Activated effector memory CD4-positive, alpha-beta T cell treated with Interleukin-2 at 50 U/mL for 16 hours (primary cell): ENCODE measurements at regions not wholly inside any gene's neighbourhood (a gene's known extent, or its start where the extent isn't known, plus 50 kb on each side); places are given as distances from the start of the nearest gene placed in this dataset.

Experiments
- DNase-seq: peaks from one replicate; pipeline ENCODE4 v3.0.0-alpha.2; 2020

DNA sequence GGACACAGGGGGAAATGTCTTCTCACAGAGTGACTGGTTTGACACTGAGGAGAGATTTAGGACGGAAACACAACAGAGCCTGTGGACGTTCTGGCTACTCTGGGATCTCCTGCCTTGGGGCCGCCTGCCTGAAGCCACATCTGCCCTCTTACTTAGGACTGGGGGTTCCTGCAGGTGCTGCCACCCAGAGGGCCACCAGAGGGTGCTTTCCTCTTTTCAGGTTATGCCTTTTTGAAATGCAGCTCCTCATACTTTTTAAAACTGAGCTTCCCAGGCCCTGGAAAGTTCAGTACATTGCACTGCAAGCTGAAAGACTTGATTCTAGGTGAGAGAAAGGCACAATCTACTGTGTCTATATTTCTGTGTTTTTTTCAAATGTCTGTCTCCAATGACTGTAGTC is 92.2 kb upstream of the PGRMC2 start:
- no peak for DNase-seq

DNA sequence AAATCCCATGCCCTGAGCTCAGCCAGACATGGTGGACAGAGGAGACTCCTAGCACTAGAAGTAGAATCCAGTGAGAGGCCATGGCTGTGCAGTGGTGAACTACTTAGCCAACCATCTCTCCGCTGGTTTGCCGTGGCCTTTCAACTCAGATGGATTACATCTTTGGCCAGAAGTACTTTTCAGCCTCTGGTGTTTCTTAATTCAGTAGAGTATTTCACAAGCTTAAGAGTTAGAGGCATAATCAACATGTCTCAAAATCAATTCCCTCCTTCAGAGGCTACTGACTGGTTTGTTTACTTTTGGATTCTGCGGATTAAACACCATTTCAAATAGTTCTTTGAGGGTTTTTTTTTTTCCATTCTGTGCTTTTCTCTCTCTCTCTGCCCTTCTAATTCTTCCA is 91.1 kb upstream of the PGRMC2 start:
- no peak for DNase-seq

DNA sequence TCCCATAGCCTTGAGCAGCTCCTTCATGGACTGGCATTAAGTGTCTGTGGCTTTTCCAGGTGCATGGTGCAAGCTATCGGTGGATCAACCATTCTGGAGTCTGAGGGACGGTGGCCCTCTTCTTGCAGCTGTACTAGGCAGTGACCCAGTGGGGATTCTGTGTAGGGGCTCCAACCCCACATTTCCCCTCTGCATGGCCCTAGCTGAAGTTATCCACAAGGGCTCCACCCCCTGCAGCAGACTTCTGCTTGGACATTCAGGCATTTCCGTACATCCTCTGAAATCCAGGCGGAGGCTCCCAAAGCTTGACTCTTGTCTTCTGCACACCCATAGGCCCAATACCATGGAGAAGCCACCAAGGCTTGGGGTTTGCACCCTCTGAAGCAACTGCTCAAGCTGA is 89.3 kb upstream of the PGRMC2 start:
- no peak for DNase-seq

DNA sequence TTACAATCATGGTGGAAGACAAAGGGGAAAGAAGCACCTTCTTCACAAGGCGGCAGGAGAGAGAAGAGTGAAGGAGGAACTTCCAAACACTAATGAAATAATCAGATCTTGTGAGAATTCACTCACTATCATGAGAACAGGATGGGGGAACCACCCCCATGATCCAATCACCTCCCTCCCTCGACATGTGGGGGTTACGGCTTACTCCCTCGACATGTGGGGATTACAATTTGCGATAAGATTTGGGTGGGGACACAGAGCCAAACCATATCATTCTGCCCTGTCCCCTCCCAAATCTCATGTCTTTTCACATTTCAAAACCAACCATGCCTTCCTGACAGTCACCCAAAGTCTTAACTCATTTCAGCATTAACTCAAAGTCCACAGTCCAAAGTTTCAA is 88.7 kb upstream of the PGRMC2 start:
- DNase-seq = no peak

DNA sequence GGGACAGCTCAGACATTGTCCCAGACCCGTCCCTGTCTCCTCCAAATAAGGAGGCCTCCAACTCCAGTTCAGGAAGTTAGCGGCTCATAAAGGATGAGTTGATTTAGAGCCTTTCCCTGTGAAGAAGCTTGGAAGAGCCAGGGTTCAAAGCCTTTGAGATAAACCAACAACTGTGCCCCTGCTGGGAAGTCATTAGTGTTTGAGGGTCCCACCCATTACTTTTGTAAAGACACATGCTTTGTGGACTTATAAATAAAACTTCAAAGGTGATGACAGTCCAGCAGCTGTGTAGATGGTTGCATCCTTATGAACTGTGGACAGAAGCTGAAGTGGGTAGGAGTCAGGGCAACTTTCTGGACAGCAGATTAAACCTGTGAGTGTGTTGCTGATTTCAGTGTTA is 86.0 kb upstream of the PGRMC2 start:
- DNase-seq = no peak

DNA sequence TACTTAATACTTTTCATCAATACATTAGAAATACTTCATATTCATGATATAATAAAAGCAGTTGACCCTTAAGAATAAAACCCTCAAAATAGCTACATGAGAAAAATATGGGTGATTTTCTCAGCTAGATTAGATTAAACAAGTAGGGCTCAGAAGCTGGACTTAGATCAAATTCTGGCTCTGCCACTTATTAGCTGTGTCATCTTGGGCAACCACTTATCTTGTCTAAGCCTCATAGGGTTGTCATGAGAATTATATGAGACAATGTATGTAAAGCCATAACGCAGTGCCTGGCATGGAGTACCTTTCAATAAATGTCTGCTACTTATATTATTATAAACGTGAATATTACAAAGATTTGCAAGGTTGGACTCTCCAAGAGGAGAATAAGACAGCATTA is 84.3 kb upstream of the PGRMC2 start:
- DNase-seq = no peak

DNA sequence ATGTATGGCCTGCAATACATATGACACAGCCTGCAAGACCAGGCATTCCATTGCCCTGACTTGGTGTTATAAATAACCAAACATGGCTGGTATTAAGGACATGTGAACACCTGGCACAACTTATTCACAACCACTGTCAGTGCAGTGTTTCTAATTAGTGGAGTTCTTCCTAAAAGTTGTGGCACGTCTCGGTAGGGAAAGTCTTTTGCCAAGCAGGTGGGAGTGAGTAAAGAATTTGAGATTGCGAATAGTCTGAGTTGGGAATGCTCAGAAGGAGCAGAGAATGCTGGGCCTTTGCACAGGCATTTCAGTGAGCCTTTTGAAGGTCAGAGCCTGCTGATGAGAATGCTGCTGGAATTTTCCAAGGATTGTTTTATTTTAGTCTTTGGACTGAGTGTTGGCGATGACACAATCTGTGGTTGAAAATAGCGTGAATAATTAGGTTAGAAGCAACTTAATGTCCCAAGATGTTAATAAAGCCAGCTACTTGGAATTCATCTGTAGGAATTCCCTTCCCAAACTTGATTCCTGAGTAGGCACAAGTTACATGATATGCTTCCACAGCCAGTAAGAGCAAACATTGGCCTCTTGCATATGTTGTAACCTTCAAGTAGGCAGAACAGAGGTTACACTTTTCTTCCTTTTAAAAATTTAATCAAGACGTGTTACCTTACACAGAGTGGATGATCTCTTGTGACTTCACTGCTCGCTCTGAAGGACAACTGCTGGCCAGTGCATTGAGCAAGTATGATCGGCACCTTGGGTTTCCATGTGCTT is 83.6 kb upstream of the PGRMC2 start:
- no peak for DNase-seq

DNA sequence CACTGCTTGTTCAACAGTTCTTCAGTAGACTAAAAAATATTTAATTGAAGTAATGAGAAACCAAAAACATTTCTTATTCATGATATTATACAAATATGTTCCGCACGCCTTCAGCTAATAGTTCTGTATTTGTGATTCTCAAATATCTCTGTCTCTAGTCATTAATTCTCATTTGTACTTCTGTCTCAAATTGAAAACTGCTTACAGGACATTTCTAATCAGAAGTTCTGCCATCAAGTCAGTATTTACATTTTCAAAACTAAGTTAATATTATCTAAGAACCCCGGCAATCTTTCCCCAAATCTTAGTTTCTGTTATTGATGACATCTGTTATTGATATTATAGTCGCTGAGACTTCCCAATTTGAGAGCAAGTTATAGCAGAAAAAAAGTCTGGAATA is 78.6 kb upstream of the PGRMC2 start:
- DNase-seq = no peak

DNA sequence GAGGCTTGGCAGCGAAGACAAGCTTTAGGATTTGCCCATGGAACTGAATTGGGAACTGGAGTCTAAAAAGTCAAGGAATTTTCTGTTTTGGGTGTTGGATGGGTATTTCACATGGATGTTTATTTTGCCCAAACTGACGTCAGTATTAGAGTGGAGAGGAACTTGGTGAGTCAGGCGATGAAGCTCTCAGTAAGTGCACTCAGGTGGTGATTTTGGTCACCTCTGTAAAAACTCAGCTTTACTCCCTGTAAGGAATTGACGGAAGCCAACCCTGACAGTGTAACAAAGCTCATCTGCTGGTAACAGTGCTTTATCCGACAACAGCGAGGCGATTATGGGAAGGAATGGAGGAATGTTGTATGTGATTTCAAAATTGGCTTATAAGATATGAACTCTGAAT is 77.0 kb upstream of the PGRMC2 start:
- DNase-seq = no peak

DNA sequence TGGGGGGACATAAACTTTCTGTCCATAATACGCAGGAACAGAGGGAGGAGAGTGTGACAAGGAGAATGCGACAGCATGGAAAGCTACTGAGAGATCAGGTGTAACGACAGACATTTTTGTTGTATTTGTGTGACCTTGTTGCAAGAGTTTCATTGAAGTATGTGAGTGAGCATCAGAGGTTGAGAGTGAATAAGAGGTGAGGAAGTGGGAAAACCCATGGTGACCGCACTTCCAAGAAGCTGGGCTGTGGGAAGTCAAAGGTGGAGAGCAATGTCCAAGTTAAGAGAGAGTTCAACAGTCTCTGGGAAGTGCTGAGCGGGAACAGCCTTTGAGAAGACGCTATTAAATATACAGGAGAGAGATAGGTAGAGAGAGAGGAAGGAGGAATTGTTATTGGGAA is 76.4 kb upstream of the PGRMC2 start:
- DNase-seq = no peak

DNA sequence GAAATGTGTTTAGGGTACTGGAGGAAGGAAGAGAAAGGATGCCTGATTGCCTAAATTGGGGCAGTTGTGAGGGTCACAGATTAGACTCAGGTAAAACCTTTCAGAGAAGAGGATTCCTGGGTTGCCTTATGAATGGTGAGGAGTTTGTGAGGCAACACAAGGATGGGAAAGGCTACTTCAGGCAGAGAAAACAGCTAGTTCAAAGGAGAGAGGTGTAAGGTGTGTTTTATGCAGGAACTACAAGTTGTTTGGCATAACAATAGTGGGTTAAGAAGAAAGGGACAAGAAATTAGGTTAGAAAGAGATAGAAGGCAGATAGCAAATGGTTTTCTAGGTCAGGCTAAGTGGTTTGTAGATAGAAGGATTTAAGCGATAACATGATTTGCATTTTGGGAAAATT is 75.1 kb upstream of the PGRMC2 start:
- no peak for DNase-seq

DNA sequence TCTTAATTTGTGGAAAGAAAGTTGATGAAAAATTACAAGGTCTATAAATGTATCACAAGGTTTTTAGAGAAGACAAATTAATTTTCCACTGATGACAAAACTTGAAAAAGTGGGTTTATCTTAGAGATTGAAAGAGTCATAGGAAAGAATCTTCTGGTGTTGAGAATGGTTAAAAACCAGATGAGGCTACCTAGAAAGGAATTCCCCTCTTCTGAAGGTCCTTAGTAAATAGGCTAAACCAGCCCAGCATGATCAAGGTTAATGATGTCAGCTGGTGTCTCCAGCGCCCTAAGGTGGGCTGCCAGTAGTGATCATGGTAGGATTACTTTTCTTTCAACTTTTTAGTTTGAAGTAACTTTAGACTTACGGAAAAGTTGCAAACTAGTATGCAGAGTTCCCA is 71.8 kb upstream of the PGRMC2 start:
- no peak for DNase-seq

DNA sequence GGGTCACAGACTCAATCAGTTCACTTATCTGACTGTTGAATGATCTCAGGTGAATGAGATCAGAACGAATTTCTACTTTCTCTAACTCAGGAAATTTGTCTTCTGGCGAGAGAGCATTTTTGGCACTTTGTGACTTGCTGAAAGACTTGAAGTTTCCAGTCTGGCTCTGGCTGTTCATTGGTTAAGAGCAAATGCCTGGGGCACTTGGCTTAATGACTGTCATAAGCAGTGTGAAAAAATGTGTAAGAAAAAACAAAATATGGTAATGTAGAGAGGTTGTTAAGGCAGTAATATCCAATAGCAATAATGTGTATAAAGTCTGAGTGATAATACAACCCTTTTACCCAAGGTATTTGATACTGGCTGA is 71.3 kb upstream of the PGRMC2 start:
- DNase-seq = no peak

DNA sequence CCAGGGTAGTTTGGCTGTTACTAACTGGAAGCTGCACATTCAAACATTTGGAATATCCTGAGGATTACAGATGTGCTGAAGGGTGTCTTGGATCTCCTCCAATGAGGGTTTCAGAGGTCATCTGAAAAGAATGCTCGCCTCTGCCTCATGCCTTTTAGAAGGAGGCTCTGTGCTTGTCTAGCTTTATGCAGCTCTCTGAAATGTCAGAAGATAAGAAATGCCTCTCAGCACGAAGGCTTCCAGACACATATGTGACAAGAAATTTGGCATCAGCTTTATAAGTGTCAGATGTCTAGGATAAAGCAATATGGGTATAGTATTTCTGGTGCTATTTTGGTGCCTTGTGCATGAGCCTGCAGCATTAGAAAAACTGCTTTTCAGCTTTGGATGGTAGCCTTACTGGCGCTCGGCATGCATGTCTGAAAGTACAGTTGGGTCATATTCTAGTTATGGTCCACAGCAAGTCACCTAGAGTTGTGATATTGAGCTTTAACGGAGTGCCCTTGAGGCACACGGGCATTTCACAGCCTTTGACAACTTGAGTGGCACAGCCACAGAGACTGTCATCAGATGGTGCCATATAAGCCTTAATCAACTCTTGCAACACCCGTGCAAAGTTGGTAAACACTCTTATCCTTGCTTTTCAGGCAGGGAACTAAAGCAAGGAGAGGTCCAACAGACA is 70.8 kb upstream of the PGRMC2 start:
- DNase-seq = no peak

DNA sequence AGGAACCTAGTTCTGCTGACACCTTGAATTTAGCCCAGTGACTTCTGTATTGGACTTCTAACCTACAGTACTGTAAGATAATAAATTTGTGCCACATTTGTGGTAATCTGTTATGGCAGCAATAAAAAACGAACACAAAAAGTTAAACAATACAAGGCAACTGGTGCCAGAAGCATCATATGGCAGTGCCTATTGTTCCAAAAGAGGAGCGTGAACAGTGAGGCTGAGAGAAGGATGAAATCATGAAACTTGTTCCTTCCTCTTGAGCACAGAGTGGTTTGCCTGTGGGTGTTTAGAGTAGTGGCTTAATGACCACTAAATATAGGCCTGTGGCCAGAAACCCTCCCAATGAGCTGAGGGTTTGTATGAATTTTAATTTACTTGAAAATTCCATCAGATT is 69.7 kb upstream of the PGRMC2 start:
- no peak for DNase-seq

DNA sequence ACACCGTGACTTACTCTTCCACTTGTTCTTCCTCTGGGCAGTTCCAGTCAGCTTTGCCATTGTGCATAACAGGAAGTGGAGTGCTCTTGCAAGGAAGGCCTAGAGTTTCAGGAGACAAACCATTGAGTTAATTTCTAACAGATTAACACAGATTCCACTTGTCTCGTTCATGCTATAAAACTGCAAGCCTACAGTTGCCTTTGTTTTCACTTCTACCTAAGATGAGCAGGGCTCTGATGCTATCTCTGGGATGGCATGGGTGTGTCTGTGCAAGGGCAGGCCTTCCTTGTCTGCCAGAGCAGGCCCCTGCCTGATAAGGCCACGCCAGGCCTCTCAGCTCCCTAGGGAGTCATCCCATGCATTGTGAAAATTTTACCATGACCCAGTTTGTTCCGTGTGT is 67.7 kb upstream of the PGRMC2 start:
- DNase-seq = no peak

DNA sequence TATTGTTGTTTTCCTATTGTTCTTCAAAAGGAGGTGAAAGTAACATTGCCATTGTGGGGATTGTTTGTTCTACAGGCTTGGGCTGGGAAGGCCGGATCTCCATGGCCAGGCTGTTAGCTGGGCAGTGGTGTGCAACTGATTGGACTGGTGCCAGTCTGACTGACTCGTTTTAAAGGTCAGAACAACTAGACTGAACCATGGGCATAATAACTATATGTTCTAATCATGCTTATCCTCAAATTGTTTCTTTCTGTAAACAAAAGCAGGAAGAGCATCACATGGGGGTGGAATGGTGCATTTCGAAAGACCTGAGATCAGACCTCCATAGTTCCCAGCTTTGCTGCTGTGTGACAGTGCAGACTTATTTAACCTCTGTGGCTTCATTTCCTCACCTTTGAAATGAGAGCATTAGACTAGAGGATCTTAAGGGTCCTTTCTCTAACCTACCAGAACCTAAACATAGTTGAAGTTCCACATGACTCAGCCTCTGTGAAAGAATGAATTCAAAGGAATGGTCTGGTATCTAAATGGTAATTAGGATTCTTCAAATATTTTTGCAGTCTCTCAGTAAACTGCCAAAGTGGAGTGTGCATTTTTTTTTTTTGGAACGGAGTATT is 66.7 kb upstream of the PGRMC2 start:
- no peak for DNase-seq

DNA sequence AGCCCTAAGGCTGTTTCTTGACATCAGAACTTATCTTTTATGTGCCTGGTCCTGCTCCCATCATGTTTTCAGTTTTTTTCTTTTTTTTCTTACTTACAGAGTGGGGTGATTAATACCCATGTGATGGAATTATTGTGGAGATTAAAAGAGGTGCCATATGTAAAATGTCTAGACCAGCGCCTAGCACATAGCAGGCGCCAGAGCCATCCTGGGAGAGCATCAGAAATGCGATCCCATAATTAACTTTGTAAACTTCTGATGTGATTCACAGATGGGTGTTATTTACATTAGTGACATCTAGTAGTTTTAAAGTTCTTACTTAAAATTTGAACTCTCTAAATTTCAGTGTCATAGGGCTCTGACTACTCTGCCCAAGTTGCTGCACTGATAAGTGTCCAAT is 66.2 kb upstream of the PGRMC2 start:
- DNase-seq = no peak

DNA sequence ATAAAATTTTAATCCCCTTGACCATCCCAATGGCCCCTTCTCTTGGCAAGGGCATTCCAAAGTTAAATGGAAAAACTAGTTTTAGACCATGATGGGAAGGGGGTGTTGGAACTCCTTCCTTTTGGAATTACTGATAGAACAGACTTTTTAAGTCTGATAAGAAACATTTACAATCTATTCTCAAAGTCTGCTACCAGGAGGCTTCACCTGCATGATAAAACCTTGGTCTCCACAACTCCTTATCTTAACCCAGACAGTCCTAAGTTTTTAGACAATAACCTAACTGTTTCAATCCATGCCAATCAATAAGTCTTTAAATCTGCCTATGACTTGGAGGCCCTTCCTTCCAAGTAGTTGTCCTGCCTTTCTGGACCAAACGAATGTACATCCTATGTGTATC is 63.9 kb upstream of the PGRMC2 start:
- DNase-seq = no peak

DNA sequence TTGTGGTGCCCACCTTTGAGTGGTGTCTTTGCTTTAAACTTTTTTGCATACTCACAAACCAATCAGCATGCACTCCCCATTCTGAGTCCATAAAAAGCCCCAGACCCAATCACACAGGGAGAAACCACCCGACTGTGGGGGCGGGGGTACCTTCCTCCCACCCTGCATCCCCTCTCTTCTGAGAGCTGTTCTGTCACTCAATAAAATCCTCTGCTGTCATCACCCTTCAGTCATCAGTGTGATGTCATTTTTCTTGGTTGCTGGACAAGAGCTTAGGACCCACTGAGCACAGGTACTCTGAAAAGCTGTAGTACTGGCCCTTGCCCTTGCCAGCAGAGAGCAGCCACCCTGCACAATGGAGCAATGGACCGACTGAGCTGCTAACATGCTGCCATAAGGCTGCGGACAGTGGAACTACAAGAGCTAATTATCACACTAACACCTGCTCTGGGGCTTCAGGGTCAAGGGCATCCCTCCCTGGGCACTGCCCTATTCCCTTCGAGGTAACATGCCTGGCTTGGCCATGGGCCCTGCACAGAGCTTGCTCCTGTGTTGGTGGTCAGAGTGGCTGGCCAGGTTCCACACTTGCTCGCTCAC is 62.9 kb upstream of the PGRMC2 start:
- no peak for DNase-seq

DNA sequence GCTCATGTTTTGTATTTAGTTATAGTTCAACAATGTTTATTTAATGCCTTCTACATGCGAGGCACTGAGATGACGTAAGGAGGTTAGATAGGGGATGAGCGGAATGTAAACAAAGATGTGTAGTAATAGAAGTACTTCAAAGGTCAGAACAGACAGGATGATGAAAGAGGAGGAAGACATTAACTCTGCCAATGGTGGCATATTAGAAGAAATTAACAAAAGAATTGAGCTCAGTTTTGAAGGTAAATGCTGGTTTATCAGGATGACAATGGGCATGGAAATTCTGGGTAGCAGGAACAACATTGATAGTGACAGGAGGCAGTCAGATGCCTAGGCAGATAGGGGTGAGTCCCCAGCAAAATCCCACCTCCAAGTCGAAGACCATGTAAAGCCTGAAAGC is 62.3 kb upstream of the PGRMC2 start:
- no peak for DNase-seq

DNA sequence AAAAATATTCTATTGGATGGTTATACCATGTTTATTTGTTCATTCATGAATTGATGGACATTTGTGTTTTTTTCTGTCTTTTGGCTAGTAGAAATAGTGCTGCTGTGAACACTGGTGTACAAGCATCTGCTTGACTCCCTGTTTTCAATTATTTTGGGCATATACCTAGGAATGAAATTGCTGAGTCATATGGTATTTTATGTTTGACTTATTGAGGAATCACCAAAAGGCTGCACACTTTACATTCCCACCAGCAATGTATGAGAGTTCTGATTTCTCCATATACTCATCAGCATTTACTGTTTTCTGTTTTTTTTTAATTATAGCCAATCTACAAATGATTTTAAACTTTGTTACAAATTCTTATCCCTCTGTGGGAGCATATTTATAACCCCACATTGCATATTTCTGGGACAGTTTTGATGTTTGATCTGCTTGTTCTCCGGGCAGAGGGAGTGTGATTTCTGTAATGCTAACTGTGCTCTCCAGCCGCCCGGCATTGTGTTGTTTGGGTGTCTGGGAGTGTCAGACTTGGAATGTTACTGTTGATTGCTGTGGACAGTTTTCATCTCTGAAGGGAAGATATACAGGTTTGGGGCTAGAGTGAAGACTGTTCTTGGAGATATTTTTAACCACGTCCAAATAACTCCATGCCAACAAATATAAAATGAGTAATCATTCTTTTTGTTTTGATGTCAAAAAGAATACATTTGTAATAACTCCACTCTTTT is 60.5 kb upstream of the PGRMC2 start:
- no peak for DNase-seq

DNA sequence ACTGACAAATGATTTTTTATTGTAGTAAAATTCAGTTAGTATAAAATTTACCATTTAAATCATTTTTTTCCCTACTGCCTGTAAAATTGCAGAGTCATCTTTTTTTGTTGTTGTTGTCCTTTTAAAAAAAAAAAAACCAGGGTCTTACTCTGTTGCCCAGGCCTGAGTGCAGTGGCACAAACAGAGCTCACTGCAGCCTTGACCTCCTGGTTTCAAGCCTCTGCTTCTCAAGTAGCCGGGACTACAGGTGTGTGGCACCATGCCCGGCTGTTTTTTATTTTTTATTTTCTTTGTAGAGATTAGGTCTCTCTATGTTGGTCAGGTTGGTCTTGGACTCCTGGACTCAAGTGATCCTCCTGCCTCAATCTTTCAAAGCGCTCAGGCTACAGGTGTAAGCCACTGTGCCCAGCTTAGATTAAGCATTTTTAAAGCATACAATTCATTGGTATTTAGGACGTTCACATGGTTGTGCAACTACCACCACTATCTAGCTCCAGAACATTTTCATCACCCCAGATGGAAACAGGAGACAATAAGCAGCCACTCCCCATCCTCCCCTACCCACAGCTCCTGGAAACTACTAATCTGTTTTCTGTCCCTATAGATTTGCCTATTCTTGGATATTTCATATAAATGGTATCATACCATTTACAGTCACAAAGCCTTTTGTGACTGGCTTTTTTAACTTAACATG is 59.7 kb upstream of the PGRMC2 start:
- no peak for DNase-seq
